ENCODE measurements at regions not wholly inside any gene's neighbourhood (a gene's known extent, or its start where the extent isn't known, plus 50 kb on each side); places are given as distances from the start of the nearest gene placed in this dataset.

DNA sequence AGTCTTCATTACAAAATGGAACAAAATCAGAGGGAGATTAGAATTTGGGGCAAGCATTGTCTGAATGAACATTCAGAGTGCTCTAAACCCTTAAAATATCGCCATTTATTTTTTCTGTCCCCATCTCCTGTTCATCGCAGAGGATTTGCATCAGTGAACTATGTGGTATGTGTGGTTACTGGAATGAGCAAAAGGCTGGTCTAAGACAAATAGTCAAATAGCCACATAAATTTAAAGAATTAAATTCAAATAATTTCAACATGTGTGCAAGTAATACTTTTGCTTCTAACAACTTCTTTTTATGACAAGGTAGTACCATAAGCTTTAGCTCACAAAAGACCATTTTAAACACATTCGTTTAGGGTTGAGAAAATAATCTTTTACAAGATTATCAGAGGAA, 82.6 kb upstream of the ST8SIA3 start:
- CTCF ChIA-PET: no interaction called here
- intact Hi-C loops (cut with micrococcal nuclease): no loop called here
- Mint-ChIP-seq H3K4me1 (ENCODE audit: insufficient read depth, unreplicated experiment) (no peaks in the 10 kb centered on the region), H3K9me3 (ENCODE audit: unreplicated experiment) (no peaks in the 10 kb centered on the region), H3K36me3 (ENCODE audit: insufficient read depth, unreplicated experiment) (no peaks in the 10 kb centered on the region), H3K27me3 (ENCODE audit: insufficient read depth, unreplicated experiment) (peaks cover 62% of the 10 kb centered on the region), H3K27ac (ENCODE audit: low read depth, unreplicated experiment) (no peak overlapping the region), H3K4me3 (ENCODE audit: unreplicated experiment) (no peak overlapping the region)
- DNase-seq (ENCODE audit: unreplicated experiment): no peak
- BruUV-seq (replicated peaks): no TSS peak
- POLR2A ChIA-PET: interaction anchor here (0.6 kb wide), 1 partner anchor 56 kb away, joined by 3 read pairs; no protein-coding TSS in a partner anchor
- TF ChIP-seq, protein P1, sequence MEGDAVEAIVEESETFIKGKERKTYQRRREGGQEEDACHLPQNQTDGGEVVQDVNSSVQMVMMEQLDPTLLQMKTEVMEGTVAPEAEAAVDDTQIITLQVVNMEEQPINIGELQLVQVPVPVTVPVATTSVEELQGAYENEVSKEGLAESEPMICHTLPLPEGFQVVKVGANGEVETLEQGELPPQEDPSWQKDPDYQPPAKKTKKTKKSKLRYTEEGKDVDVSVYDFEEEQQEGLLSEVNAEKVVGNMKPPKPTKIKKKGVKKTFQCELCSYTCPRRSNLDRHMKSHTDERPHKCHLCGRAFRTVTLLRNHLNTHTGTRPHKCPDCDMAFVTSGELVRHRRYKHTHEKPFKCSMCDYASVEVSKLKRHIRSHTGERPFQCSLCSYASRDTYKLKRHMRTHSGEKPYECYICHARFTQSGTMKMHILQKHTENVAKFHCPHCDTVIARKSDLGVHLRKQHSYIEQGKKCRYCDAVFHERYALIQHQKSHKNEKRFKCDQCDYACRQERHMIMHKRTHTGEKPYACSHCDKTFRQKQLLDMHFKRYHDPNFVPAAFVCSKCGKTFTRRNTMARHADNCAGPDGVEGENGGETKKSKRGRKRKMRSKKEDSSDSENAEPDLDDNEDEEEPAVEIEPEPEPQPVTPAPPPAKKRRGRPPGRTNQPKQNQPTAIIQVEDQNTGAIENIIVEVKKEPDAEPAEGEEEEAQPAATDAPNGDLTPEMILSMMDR (IDR thresholded peaks at IDR 0.05; ENCODE audit: unreplicated experiment): no peak

DNA sequence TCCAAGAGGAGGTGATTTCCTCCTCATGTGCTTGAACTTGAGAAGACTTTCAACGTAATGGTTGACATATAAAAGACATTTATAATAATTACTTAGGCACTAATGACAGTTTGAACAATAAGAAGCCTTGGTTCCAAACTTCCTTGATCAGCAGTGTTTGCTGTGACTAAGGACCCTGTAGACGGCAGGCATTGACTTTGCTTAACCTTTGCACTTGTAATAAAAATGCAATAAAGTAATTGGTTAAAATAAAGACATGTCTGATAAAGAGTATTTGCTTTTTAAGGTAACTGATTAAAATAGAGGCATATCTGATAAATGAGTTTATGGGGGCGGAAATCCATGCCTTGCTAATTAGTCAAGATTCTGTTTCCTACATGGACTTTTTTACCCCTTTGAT, 82.2 kb upstream of the ST8SIA3 start:
- no peak for DNase-seq (ENCODE audit: unreplicated experiment)
- H3K27me3 Mint-ChIP-seq (ENCODE audit: insufficient read depth, unreplicated experiment): peaks cover 62% of the 10 kb centered on the region
- TF ChIP-seq, protein P1 (IDR thresholded peaks at IDR 0.05; ENCODE audit: unreplicated experiment): no peak
- ChIA-PET POLR2A (no interaction called here), CTCF (no interaction called here)
- no peaks in the 10 kb centered on the region for H3K4me1 Mint-ChIP-seq (ENCODE audit: insufficient read depth, unreplicated experiment)
- H3K36me3 Mint-ChIP-seq (ENCODE audit: insufficient read depth, unreplicated experiment): no peaks in the 10 kb centered on the region
- BruUV-seq (replicated peaks): no TSS peak
- H3K9me3 Mint-ChIP-seq (ENCODE audit: unreplicated experiment): no peaks in the 10 kb centered on the region
- no peak overlapping the region for H3K4me3 Mint-ChIP-seq (ENCODE audit: unreplicated experiment)
- H3K27ac Mint-ChIP-seq (ENCODE audit: low read depth, unreplicated experiment): no peak overlapping the region
- intact Hi-C loops (cut with micrococcal nuclease): no loop called here

DNA sequence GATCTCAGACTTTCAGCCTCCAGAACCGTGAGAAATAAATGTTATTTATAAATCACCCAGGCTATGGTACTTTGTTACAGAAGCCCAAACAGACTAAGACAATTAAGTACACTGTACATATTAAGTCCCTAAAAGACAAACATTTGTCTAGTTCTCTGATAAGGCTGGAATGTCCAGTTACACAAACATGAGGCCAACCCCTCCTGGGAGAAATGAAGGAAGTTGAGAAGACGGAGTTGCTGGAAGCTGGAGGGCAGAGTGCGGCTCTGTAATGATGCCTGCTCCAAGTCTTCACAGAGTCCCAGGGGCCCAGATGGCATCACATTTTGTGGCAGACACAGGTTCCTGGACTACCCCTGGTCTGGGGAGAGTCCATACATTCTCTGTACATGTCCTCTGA, 79.2 kb upstream of the ST8SIA3 start:
- POLR2A ChIA-PET: no interaction called here
- Mint-ChIP-seq H3K9me3 (ENCODE audit: unreplicated experiment) (no peaks in the 10 kb centered on the region), H3K36me3 (ENCODE audit: insufficient read depth, unreplicated experiment) (no peaks in the 10 kb centered on the region), H3K4me1 (ENCODE audit: insufficient read depth, unreplicated experiment) (no peaks in the 10 kb centered on the region), H3K4me3 (ENCODE audit: unreplicated experiment) (no peak overlapping the region), H3K27ac (ENCODE audit: low read depth, unreplicated experiment) (no peak overlapping the region), H3K27me3 (ENCODE audit: insufficient read depth, unreplicated experiment) (peaks cover 54% of the 10 kb centered on the region)
- intact Hi-C loops (cut with micrococcal nuclease): no loop called here
- no peak for DNase-seq (ENCODE audit: unreplicated experiment)
- TF ChIP-seq, protein P1 (IDR thresholded peaks at IDR 0.05; ENCODE audit: unreplicated experiment): no peak
- CTCF ChIA-PET: no interaction called here
- no TSS peak for BruUV-seq (replicated peaks)

DNA sequence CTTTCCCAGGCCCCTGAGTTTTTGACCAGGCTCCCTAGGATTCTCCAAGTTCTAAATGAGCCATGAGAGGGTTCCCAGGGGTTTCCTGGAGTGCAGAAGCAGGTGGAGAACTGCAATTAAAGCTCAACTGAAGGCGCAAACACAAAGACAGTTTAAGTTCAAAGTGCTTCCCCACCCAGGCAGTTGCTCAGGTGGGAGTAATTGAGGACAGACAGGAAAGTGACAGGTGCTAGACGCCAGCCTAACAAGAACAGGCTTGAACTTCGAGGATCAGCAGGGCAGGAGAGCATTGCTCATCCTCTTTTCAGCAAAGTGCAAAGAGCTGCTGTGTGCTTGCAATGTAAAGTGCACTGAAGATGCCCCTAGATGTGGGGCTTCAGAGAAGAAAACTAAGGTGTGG, 77.2 kb upstream of the ST8SIA3 start:
- no peak overlapping the region for H3K4me3 Mint-ChIP-seq (ENCODE audit: unreplicated experiment)
- intact Hi-C loops (cut with micrococcal nuclease): no loop called here
- no peak for DNase-seq (ENCODE audit: unreplicated experiment)
- TF ChIP-seq, protein P1 (IDR thresholded peaks at IDR 0.05; ENCODE audit: unreplicated experiment): no peak
- no peaks in the 10 kb centered on the region for H3K36me3 Mint-ChIP-seq (ENCODE audit: insufficient read depth, unreplicated experiment)
- H3K27me3 Mint-ChIP-seq (ENCODE audit: insufficient read depth, unreplicated experiment): peaks cover 41% of the 10 kb centered on the region
- ChIA-PET POLR2A (no interaction called here), CTCF (interaction anchor here (0.6 kb wide), 3 partner anchors 24 to 154 kb away, joined by 3 to 4 read pairs (median 3); no protein-coding TSS in a partner anchor)
- H3K4me1 Mint-ChIP-seq (ENCODE audit: insufficient read depth, unreplicated experiment): no peaks in the 10 kb centered on the region
- H3K27ac Mint-ChIP-seq (ENCODE audit: low read depth, unreplicated experiment): no peak overlapping the region
- BruUV-seq (replicated peaks): no TSS peak
- no peaks in the 10 kb centered on the region for H3K9me3 Mint-ChIP-seq (ENCODE audit: unreplicated experiment)

Measured in MCF 10A (cell line).